K562 (cell line): ENCODE measurements at regions not wholly inside any gene's neighbourhood (a gene's known extent, or its start where the extent isn't known, plus 50 kb on each side); places are given as distances from the start of the nearest gene placed in this dataset.

ENCODE experiments used
- ATAC-seq: fragments of 200-7000 bp; cut with Tn5 transposase; 3 replicates; pipeline ENCODE4 v1.9.1; 2020; ENCODE audit warnings: moderate library complexity
- BruUV-seq: library from RNA; stranded (reverse); fragments of 400-500 nt; replicated peaks from 2 replicates; lab custom pipeline; 2021; lab: Mats Ljungman, UMichigan
- CTCF ChIA-PET: fragments of 300-600 bp; formaldehyde crosslinking; extraction: SDS; loops from one replicate; lab custom pipeline; 2021; ENCODE audit warnings: low intra/inter-chr PET ratio; lab: Yijun Ruan, JAX
- POLR2A ChIA-PET: fragments of 300-600, 350-650 bp; sonication (Branson Sonifier 250); formaldehyde crosslinking; extraction: SDS; loops from one replicate; lab custom pipeline; 2021; ENCODE audit warnings: antibody characterized with exemption, inconsistent platforms; lab: Yijun Ruan, JAX
- DNase-seq, 4 experiments: peaks; one replicate each; pipeline versions ENCODE4 v3.0.0 to v3.0.0-alpha.2; 2011 to 2018; ENCODE audit warnings: low spot score in 3 of 4, mixed read lengths in 3 of 4; ENCODE audit errors: extremely low read depth in 1 of 4
- FAIRE-seq: peaks from 2 replicates; lab custom pipeline; 2011; peaks lifted over from hg19 to GRCh38; lab: Jason Lieb, UNC
- H2AFZ ChIP-seq: 2 replicates; pipeline ENCODE4 v1.6.0; 2011; ENCODE audit warnings: low read depth, low read length, control low read depth, inconsistent platforms
- H3K27ac ChIP-seq: fragments of 200-600 bp; 3 replicates; pipeline ENCODE4 v1.8.0; 2011; ENCODE audit warnings: low read depth, mild to moderate bottlenecking, control low read depth, inconsistent platforms, low read length, moderate library complexity, mixed read lengths; ENCODE audit errors: extremely low read depth
- H3K27me3 ChIP-seq, 2 experiments: fragments of 300-600 bp in 1 of 2; 2 replicates in 1 of 2; 3 replicates in 1 of 2; pipeline versions ENCODE4 v1.6.0 to v1.8.0; 2011; ENCODE audit warnings: inconsistent platforms in 2 of 2, low read length in 2 of 2, mild to moderate bottlenecking in 1 of 2, mixed read lengths in 1 of 2, moderate library complexity in 1 of 2; ENCODE audit not compliant: control insufficient read depth in 2 of 2, insufficient read depth in 2 of 2
- H3K36me3 ChIP-seq: fragments of 300-600 bp; 3 replicates; pipeline ENCODE4 v1.8.0; 2011; ENCODE audit warnings: mild to moderate bottlenecking, low read length, inconsistent platforms; ENCODE audit not compliant: control insufficient read depth, insufficient read depth
- H3K4me1 ChIP-seq, 2 experiments: fragments of 200-600 bp in 1 of 2; replicated peaks in 1 of 2; 2 replicates in 1 of 2; 3 replicates in 1 of 2; pipeline versions ENCODE4 v1.5.1 to v1.8.0; 2011; ENCODE audit warnings: inconsistent platforms in 2 of 2, low read length in 2 of 2, mild to moderate bottlenecking in 1 of 2, mixed read lengths in 1 of 2, moderate library complexity in 1 of 2; ENCODE audit not compliant: control insufficient read depth in 2 of 2, insufficient read depth in 2 of 2
- H3K4me2 ChIP-seq: 2 replicates; pipeline ENCODE4 v1.6.1; 2011; ENCODE audit warnings: low read length, control low read depth, inconsistent platforms, mixed read lengths; ENCODE audit not compliant: insufficient read depth
- H3K4me3 ChIP-seq: fragments of 200-600 bp; sonication (generic), shearing (Covaris generic); 2 replicates; pipeline ENCODE4 v1.5.1; 2016; ENCODE audit warnings: control low read depth, inconsistent platforms
- H3K79me2 ChIP-seq: fragments of 200-600 bp; 3 replicates; pipeline ENCODE4 v1.8.0; 2011; ENCODE audit warnings: low read length, inconsistent platforms; ENCODE audit not compliant: control insufficient read depth, insufficient read depth
- H3K9ac ChIP-seq, 2 experiments: 2 replicates each; pipeline versions ENCODE4 v1.6.0 to v1.6.1; 2011; ENCODE audit warnings: low read depth in 2 of 2, low read length in 2 of 2, control low read depth in 1 of 2, inconsistent platforms in 1 of 2, mild to moderate bottlenecking in 1 of 2, mixed read lengths in 1 of 2; ENCODE audit not compliant: insufficient read depth in 1 of 2
- H3K9me1 ChIP-seq: one replicate; pipeline ENCODE4 v1.6.0; 2011; ENCODE audit warnings: inconsistent platforms, mild to moderate bottlenecking, low read length, moderate library complexity; ENCODE audit not compliant: control insufficient read depth, insufficient read depth
- H3K9me3 ChIP-seq: replicated peaks from 2 replicates; pipeline ENCODE4 v1.5.1; 2011; ENCODE audit warnings: low read depth, low read length, inconsistent platforms; ENCODE audit not compliant: control insufficient read depth, insufficient read depth
- H4K20me1 ChIP-seq: replicated peaks from 2 replicates; pipeline ENCODE4 v1.6.1; 2011; ENCODE audit warnings: low read length, inconsistent platforms, mixed read lengths; ENCODE audit not compliant: control insufficient read depth, insufficient read depth
- AFF1 ChIP-seq, 2 experiments: fragments of 450-650 bp; IDR thresholded peaks; 2 replicates each; pipeline ENCODE4 v1.6.1; 2018; ENCODE audit warnings: mild to moderate bottlenecking in 2 of 2, low read depth in 1 of 2; ENCODE audit not compliant: partially characterized antibody in 2 of 2
- BCOR ChIP-seq: fragments of 450-650 bp; IDR thresholded peaks from 2 replicates; pipeline ENCODE4 v1.6.1; 2016
- CEBPG ChIP-seq, 3 experiments: fragments of 200-800 bp in 1 of 3; sonication (Bioruptor generic) in 1 of 3; sonication (generic) in 1 of 3; formaldehyde crosslinking in 1 of 3; IDR thresholded peaks in 2 of 3; conservative IDR thresholded peaks in 1 of 3; 2 replicates each; pipeline versions ENCODE4 v1.6.1 to v1.8.0; 2016 to 2022; ENCODE audit warnings: missing compliant biosample characterization in 2 of 3, missing genetic modification characterization in 2 of 3, mild to moderate bottlenecking in 1 of 3, missing genetic modification reagents in 1 of 3
- DMBX1 ChIP-seq: fragments of 250-450 bp; sonication (Bioruptor Pico); IDR thresholded peaks from 2 replicates; pipeline ENCODE4 v1.8.0; 2022; ENCODE audit warnings: inconsistent platforms, mild to moderate bottlenecking, moderate library complexity, borderline replicate concordance
- ERF ChIP-seq: fragments of 450-650 bp; formaldehyde crosslinking; IDR thresholded peaks from 2 replicates; pipeline ENCODE4 v1.4.0; 2020; ENCODE audit warnings: mild to moderate bottlenecking, mixed read lengths
- FOS ChIP-seq: IDR thresholded peaks from 3 replicates; pipeline ENCODE4 v1.6.1; 2011; ENCODE audit not compliant: insufficient read length; ENCODE audit errors: extremely low read depth
- IRF2 ChIP-seq: sonication (generic); formaldehyde crosslinking; IDR thresholded peaks from 2 replicates; pipeline ENCODE4 v1.8.1; 2022; ENCODE audit warnings: mild to moderate bottlenecking, missing genetic modification reagents
- NRF1 ChIP-seq, 2 experiments: fragments of 450-650 bp; IDR thresholded peaks in 1 of 2; conservative IDR thresholded peaks in 1 of 2; 2 replicates each; pipeline ENCODE4 v1.6.1; 2014; ENCODE audit warnings: mild to moderate bottlenecking in 2 of 2
- RBM22 ChIP-seq: fragments of 200-400 bp; formaldehyde crosslinking; IDR thresholded peaks from 2 replicates; pipeline ENCODE4 v1.6.1; 2018; ENCODE audit warnings: low read length, low read depth; ENCODE audit not compliant: poor library complexity, severe bottlenecking
- TFAM ChIP-seq: fragments of 250-450 bp; sonication (Bioruptor Pico); conservative IDR thresholded peaks from 2 replicates; pipeline ENCODE4 v1.5.0; 2021; ENCODE audit warnings: mild to moderate bottlenecking, moderate library complexity
- XRCC5 ChIP-seq: fragments of 200-400 bp; formaldehyde crosslinking; IDR thresholded peaks from 2 replicates; pipeline ENCODE4 v1.6.1; 2017; ENCODE audit warnings: low read depth, mild to moderate bottlenecking, low read length
- ZNF140 ChIP-seq: fragments of 250-450 bp; sonication (Bioruptor Pico); IDR thresholded peaks from 2 replicates; pipeline ENCODE4 v1.8.0; 2021; ENCODE audit warnings: moderate library complexity, mild to moderate bottlenecking, inconsistent platforms
- ZNF668 ChIP-seq: fragments of 250-450 bp; sonication (Bioruptor Pico); IDR thresholded peaks from 2 replicates; pipeline ENCODE4 v1.8.0; 2022; ENCODE audit warnings: mild to moderate bottlenecking, inconsistent platforms
- WGBS: fragments of 100-300 bp; shearing (Covaris generic); methylation state at CpG from one replicate; pipeline ENCODE4 v1.1.6; 2016; ENCODE audit warnings: low coverage, mixed read lengths; ENCODE audit not compliant: insufficient coverage; ENCODE audit errors: missing lambda C conversion rate; 5-methylcytosine and 5-hydroxymethylcytosine counted together
- in situ Hi-C: fragments of 300-500 bp; cut with MboI; formaldehyde crosslinking; loops from 4 replicates; pipeline ENCODE4 v1.15.0; 2018; ENCODE audit warnings: inconsistent platforms, mixed read lengths
- intact Hi-C: fragments of 100-400 bp; cut with micrococcal nuclease; formaldehyde crosslinking; loops from 2 replicates; pipeline ENCODE4 v1.14.2; 2022

- ChIA-PET CTCF (no interaction called here), POLR2A (no interaction called here)
- H3K9ac ChIP-seq = no peak overlapping the region
- no peaks in the 10 kb centered on the region for H3K27me3 ChIP-seq
- no peak for FAIRE-seq
- H3K9me1 ChIP-seq = no peaks in the 10 kb centered on the region
- DNase-seq = no peak
- no TSS peak for BruUV-seq
- no peaks in the 10 kb centered on the region for H3K79me2 ChIP-seq
- ATAC-seq = no peak
- intact Hi-C loops (no loop called here), in situ Hi-C loops (no loop called here)
- H3K4me2 ChIP-seq = no peak overlapping the region
- no peak for TF ChIP-seq ZNF140 (CRISPR knock-in tag)
- no peak for TF ChIP-seq CEBPG (CRISPR knock-in tag; IDR thresholded peaks at IDR 0.05)
- TF ChIP-seq CEBPG (tag; conservative IDR thresholded peaks at IDR 0.05 in 1 of 2, IDR thresholded peaks at IDR 0.05 in 1 of 2) = no peak
- TF ChIP-seq ZNF668 (CRISPR knock-in tag) = no peak
- TF ChIP-seq XRCC5 = no peak
- no peak for TF ChIP-seq RBM22
- no peak for TF ChIP-seq DMBX1 (CRISPR knock-in tag)
- H3K27ac ChIP-seq = no peak overlapping the region
- WGBS = 0% methylated on average over 1 of the region's 1 CpG
- H3K9me3 ChIP-seq = no peaks in the 10 kb centered on the region
- H3K4me1 ChIP-seq = no peaks in the 10 kb centered on the region
- no peak overlapping the region for H2AFZ ChIP-seq
- H3K36me3 ChIP-seq = no peaks in the 10 kb centered on the region
- H4K20me1 ChIP-seq = no peaks in the 10 kb centered on the region
- H3K4me3 ChIP-seq = no peak overlapping the region
Observed at GRCh38 chr2:16791496-16791895, 125.9 kb upstream of the CYRIA start.

- Histone ChIP-seq H3K27me3 (no peaks in the 10 kb centered on the region), H3K9me1 (no peaks in the 10 kb centered on the region), H3K36me3 (no peaks in the 10 kb centered on the region), H2AFZ (no peak overlapping the region), H3K4me2 (no peak overlapping the region), H3K9me3 (no peaks in the 10 kb centered on the region), H3K9ac (no peak overlapping the region), H3K4me3 (no peak overlapping the region), H3K27ac (no peak overlapping the region), H3K4me1 (no peaks in the 10 kb centered on the region), H4K20me1 (no peaks in the 10 kb centered on the region), H3K79me2 (no peaks in the 10 kb centered on the region)
- 0% methylated on average over 3 of the region's 3 CpGs for WGBS
- ChIA-PET POLR2A (no interaction called here), CTCF (no interaction called here)
- ATAC-seq (no peak), FAIRE-seq (no peak), DNase-seq (no peak)
- BruUV-seq = no TSS peak
- in situ Hi-C loops = no loop called here
- intact Hi-C loops = no loop called here
- TF ChIP-seq IRF2 (CRISPR knock-in tag) (no peak), ERF (CRISPR knock-in tag) (no peak), FOS (no peak), BCOR (no peak), NRF1 (conservative IDR thresholded peaks at IDR 0.05 in 1 of 2, IDR thresholded peaks at IDR 0.05 in 1 of 2) (no peak), AFF1 (IDR thresholded peaks at IDR 0.05; ENCODE audit: low read depth in 1 of 2, partially characterized antibody in 2 of 2) (no peak), TFAM (CRISPR knock-in tag) (no peak)
Observed at GRCh38 chr2:16785149-16785548, 119.5 kb upstream of the CYRIA start.
